PFSK-1 (cell line): ENCODE measurements at regions not wholly inside any gene's neighbourhood (a gene's known extent, or its start where the extent isn't known, plus 50 kb on each side); places are given as distances from the start of the nearest gene placed in this dataset.

ENCODE experiments used
- FOXP2 ChIP-seq: optimal IDR thresholded peaks from 2 replicates; pipeline ENCODE3; 2011; ENCODE audit warnings: borderline replicate concordance, control low read depth, inconsistent platforms; ENCODE audit not compliant: insufficient read depth; ENCODE audit errors: extremely low read length, extremely low read depth
- POLR2AphosphoS5 ChIP-seq: IDR thresholded peaks from 2 replicates; pipeline ENCODE4 v1.6.1; 2012; ENCODE audit warnings: low read depth, mild to moderate bottlenecking, control low read depth, low read length, moderate library complexity
- REST ChIP-seq, 2 experiments: IDR thresholded peaks; 2 replicates each; pipeline versions ENCODE4 v1.6.1 to v1.8.0; 2011 to 2012; ENCODE audit warnings: low read depth in 2 of 2, low read length in 2 of 2, control low read depth in 1 of 2, inconsistent platforms in 1 of 2, mild to moderate bottlenecking in 1 of 2, moderate library complexity in 1 of 2; ENCODE audit not compliant: insufficient read depth in 1 of 2
- SIN3A ChIP-seq: IDR thresholded peaks from 2 replicates; pipeline ENCODE4 v1.6.1; 2012; ENCODE audit warnings: mild to moderate bottlenecking, low read length, moderate library complexity, borderline replicate concordance; ENCODE audit not compliant: insufficient read depth
- TAF1 ChIP-seq: IDR thresholded peaks from 2 replicates; pipeline ENCODE4 v1.6.1; 2012; ENCODE audit warnings: low read length, control low read depth, borderline replicate concordance; ENCODE audit not compliant: insufficient read depth

- TF ChIP-seq FOXP2 (no peak), SIN3A (no peak), TAF1 (no peak), REST (IDR thresholded peaks at IDR 0.05; ENCODE audit: insufficient read depth in 1 of 2, low read depth in 2 of 2, low read length in 2 of 2) (no peak), POLR2AphosphoS5 (no peak)
Measured at GRCh38 chr1:234871039-234871709, 257.5 kb downstream of the TOMM20 start.

DNA sequence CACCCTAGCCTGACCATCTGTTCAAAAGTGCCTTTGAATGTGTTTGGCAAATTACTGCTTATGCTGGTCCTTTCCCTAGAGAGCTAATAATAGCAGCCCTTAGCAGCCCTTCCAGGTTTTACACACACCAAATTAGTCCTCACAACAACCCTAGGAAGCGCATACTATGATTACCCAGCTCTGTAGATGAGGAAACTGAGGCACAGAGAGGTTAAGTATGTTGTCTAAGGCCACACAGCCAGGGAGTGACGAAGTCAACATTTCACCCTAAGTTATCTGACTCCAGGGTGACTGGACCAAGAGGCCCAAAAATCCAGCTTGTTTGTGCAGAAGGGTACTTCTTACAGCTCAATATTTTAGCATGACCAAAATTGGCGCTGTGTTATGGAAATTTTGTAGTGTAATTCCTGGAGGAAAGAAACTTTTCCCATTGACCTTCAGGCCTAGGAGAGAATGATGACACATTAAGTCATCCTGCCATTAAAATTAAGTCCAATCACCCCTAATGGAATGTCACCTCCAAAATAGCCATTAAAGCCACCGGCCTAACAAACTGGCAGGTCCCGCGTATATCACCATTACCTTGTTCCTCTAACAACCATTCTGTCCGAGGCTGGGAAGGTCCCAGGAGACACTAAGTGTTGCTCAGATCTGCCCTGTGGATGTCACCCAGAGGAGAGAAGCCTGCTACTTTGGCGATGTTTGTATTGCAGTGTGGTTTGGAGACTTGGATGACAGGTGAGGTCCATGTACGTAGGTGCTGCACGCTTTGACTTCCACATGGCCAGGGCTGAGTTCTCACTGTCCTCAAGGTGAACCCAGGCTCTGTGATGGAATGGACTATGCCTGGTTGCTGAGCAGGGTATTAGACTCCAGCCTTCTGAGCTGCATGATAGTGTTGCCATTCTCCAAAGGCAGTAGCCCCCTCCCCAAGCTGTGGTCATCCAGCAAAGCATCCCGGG lies 258.3 kb downstream of the TOMM20 start:
- TF ChIP-seq REST (IDR thresholded peaks at IDR 0.05; ENCODE audit: insufficient read depth in 1 of 2, low read depth in 2 of 2, low read length in 2 of 2), result no peak
- TF ChIP-seq TAF1, result no peak
- no peak for TF ChIP-seq SIN3A
- TF ChIP-seq POLR2AphosphoS5, result no peak
- no peak for TF ChIP-seq FOXP2

DNA sequence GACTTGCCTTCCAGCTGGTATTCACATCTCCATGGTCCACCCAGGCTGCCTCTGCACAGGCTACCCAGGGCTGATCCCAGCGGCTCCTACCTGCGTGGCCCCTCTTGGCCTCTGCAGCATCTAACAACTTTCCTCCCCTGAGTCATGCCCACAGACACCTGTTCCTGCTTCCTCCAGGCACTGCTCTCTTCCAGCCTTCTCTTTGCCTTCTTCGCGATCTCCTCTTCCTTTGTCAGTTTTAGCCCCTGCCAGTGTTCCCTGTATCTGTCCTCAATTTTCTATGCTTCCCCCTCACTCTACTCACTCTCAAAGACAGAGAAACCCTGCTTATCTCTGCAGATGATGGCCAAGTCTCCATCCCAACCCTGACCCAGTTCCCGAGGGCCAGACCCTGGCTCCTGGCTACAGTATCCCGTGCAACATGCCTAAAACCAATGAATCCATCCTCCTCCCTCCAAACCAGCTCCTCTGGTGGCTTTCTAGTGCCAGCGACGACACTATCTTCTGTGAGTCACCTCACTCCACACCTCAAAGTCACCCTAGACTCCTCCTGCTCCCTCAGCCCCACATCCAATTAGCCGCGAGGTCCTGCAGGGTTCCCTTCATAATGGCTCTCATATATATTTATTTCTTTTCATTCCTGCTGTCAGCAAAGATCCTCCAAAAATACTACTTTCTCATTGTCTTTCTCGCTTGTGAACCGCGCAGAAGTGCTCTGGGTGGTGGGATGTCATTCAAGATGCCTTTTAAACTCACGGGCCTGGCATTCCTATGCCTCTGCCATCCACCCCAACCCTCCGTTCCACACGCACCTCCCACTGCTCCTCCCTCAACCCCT lies 259.2 kb downstream of the TOMM20 start:
- TF ChIP-seq POLR2AphosphoS5 (no peak), TAF1 (no peak), FOXP2 (no peak), SIN3A (no peak), REST (IDR thresholded peaks at IDR 0.05; ENCODE audit: insufficient read depth in 1 of 2, low read depth in 2 of 2, low read length in 2 of 2) (no peak)

DNA sequence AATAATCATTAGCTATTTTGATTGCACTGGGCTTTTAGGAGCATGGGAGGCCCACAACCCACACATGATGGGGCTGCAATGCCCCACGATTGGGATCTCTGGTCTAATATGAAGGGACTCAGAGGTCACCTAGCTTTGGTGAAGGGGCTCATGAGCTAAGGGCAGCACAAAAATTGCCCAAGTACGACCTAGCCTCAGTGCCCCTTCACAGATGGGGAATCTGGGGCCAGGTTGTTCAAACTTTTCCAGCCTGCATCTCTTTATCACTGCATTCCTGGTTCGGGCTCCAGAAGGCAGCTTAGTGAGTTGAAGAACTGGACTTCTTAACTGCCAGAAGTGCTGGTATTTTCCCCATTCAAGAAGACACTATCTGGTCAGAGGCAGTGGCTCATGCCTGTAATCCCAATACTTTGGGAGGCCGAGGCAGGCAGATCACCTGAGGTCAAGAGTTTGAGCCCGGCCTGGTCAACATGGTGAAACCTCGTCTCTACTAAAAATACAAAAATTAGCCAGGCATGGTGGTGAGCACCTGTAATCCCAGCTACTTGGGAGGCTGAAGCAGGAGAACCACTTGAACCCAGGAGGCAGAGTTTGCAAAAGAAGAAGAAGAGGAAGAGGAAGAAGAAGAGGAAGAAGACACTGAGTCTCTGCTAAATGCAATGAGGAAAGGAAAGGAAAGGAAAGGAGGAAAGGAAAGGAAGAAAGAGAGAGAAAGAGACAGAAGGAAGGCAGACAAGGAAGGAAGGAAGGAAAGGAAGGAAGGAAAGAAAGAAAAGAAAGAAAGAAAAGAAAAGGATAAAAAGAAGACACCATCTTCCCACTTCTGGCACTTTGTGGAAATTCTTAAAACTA lies 258.5 kb upstream of the IRF2BP2 start:
- TF ChIP-seq SIN3A (no peak), REST (IDR thresholded peaks at IDR 0.05; ENCODE audit: insufficient read depth in 1 of 2, low read depth in 2 of 2, low read length in 2 of 2) (no peak), TAF1 (no peak), POLR2AphosphoS5 (no peak), FOXP2 (no peak)
